NB4 (cell line): ENCODE measurements at regions not wholly inside any gene's neighbourhood (a gene's known extent, or its start where the extent isn't known, plus 50 kb on each side); places are given as distances from the start of the nearest gene placed in this dataset.

ENCODE experiments used
- DNase-seq: peaks from one replicate; pipeline ENCODE4 v3.0.0; 2010; ENCODE audit warnings: low read depth
- H3K4me3 ChIP-seq: one replicate; pipeline ENCODE4 v1.5.1; 2011; ENCODE audit warnings: mild to moderate bottlenecking, low read depth, low read length, moderate library complexity
- MYC ChIP-seq: IDR thresholded peaks from 2 replicates; pipeline ENCODE4 v1.6.1; 2011; ENCODE audit warnings: low read depth, low read length
- POLR2A ChIP-seq: IDR thresholded peaks from 2 replicates; pipeline ENCODE4 v1.6.1; 2011; ENCODE audit warnings: mild to moderate bottlenecking; ENCODE audit not compliant: insufficient read length; ENCODE audit errors: extremely low read depth
- TF ChIP-seq, protein P1 (sequence below): IDR thresholded peaks from one replicate; pipeline ENCODE4 v1.5.1; 2012; ENCODE audit warnings: low read depth, low read length
- TF ChIP-seq, protein P2 (sequence below): IDR thresholded peaks from 2 replicates; pipeline ENCODE4 v1.6.1; 2011; ENCODE audit warnings: low read depth, low read length

DNA sequence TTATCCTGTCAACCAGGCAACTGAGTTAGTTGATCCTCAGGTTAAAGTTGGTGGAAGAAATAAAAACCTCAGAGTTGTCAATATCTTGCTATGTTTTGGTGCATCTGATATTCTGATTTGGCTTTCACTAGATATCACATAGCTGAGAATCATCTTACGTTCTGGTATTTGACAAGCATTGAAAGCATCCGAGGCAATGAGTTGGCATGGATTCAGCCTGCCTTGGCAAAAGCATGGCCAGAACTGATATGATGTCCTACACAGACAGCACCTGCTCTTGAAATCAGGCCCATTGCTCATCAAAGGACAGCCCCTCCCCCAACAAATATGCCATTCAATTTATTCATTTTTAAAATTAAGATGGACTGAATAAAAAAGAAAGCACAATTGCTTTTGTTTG lies 320.7 kb upstream of the ATP2B1 start:
- TF ChIP-seq, protein P1, sequence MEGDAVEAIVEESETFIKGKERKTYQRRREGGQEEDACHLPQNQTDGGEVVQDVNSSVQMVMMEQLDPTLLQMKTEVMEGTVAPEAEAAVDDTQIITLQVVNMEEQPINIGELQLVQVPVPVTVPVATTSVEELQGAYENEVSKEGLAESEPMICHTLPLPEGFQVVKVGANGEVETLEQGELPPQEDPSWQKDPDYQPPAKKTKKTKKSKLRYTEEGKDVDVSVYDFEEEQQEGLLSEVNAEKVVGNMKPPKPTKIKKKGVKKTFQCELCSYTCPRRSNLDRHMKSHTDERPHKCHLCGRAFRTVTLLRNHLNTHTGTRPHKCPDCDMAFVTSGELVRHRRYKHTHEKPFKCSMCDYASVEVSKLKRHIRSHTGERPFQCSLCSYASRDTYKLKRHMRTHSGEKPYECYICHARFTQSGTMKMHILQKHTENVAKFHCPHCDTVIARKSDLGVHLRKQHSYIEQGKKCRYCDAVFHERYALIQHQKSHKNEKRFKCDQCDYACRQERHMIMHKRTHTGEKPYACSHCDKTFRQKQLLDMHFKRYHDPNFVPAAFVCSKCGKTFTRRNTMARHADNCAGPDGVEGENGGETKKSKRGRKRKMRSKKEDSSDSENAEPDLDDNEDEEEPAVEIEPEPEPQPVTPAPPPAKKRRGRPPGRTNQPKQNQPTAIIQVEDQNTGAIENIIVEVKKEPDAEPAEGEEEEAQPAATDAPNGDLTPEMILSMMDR = no peak
- TF ChIP-seq, protein P2, sequence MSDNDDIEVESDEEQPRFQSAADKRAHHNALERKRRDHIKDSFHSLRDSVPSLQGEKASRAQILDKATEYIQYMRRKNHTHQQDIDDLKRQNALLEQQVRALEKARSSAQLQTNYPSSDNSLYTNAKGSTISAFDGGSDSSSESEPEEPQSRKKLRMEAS = no peak
- TF ChIP-seq POLR2A (no peak), MYC (no peak)
- no peak for DNase-seq
- H3K4me3 ChIP-seq = no peak overlapping the region

DNA sequence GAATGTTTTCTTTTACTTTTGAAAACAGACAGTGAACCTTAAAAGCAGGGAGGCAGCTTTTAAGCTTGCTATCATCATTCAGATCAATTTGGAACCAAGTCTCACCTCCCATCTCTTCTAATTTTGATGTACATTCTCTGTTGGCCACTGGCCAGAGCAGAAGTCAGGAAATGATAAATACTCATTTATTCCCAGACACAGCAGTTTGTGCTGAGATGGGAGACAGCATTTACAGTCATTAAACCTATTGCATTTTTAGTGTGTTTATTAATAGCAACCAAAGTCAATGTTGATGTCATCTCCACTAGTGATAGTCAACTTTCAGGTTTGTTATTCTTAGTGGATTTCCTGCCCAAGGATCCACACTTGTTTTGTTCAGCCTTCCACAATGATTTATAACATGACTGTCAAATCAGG lies 320.0 kb upstream of the ATP2B1 start:
- DNase-seq = no peak
- no peak overlapping the region for H3K4me3 ChIP-seq

DNA sequence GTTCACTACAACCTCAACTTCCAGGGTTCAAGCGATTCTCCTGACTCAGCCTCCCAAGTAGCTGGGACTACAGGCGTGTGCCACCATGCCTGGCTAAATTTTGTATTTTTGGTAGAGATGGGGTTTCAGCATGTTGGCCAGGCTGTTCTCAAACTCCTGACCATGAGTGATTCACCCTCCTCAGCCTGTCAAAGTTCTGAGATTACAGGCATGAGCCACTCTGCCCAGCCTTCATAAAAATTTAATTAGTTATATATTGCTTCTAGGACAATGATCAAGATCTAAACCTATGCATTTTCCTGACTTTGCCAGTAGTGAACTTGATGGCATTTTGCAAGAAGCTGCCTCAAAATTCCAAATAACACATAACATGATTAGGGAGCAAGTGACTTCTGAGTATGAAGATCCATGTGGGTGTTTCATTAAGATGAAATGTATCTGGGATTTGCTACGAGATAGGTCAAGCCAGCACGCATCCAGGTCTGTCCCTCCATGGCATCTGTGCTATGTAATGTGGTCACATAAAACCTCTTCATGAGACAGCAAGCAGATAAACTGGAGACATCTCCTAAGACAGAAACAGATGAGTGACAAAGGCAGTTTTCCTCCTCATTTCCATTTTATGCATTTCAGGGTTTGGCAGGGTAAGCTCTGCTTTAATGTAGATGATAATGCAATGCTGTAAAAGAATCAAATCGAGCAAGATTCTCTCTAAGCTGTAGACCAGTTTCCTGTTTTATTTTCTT lies 319.4 kb upstream of the ATP2B1 start:
- no peak overlapping the region for H3K4me3 ChIP-seq
- TF ChIP-seq, protein P2 = no peak
- TF ChIP-seq, protein P1 = no peak
- no peak for TF ChIP-seq POLR2A
- no peak for TF ChIP-seq MYC
- no peak for DNase-seq

More for the DNA sequence above, 320.0 kb upstream of the ATP2B1 start:
- TF ChIP-seq MYC (no peak), POLR2A (no peak)
- TF ChIP-seq, protein P1 = no peak
- TF ChIP-seq, protein P2 = no peak

DNA sequence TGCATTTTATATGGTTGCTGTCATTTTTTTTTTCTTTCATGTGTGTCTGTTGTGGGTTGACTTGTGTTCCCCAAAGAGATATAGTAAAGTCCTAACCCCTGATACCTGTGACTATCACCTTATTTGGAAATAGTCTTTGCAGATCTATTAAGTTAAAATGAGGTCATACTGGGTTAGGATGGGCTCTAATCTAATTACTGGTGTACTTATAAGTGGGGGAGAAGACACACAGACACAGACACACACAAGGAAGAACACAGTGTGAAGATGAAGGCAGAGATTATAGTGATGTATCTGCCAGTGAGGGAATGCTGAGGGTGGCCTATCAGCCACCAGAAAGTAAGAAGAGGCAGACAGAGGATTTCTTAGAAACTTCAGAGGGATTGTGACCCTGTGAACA lies 318.4 kb upstream of the ATP2B1 start:
- TF ChIP-seq, protein P1 = no peak
- TF ChIP-seq MYC (no peak), POLR2A (no peak)
- TF ChIP-seq, protein P2 = no peak
- no peak for DNase-seq
- no peak overlapping the region for H3K4me3 ChIP-seq

DNA sequence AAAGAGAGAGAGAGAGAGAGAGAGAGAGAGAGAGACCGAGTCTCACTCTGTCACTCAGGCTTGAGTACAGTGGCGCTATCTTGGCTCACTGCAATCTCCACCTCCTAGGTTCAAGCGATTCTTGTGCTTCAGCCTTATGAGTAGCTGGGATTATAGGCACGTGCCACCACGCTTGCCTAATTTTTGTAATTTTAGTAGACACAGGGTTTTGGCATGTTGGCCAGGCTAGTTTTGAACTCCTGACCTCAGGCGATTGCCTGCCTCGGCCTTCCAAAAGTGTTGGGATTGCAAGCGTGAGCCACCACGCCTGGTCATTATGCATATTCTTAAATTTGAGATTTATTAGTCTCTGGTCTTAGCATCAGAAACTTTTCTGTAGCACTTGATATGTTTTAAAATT lies 317.9 kb upstream of the ATP2B1 start:
- no peak for DNase-seq
- H3K4me3 ChIP-seq = no peak overlapping the region
- TF ChIP-seq, protein P2 = no peak

DNA sequence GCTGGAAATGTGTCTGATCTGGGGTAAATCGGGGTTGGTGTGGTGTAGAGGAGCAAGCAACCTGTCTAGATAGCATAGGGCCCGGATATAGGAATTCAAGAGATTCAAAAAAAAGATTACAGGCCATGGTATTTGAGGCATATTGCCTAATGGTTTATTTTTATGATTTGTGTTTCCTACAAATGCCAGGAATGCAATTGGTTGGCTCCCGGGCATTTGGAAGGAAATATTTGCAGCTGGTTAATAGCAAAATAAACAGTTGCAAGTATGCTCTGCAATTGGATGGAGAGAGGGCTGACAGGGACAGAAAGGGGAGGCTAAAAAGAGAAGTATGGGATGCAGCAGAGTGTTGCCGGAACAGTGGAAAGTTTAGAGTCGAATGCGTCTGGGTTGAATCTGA lies 315.6 kb upstream of the ATP2B1 start:
- no peak for DNase-seq
- H3K4me3 ChIP-seq = no peak overlapping the region
- TF ChIP-seq MYC (no peak), POLR2A (no peak)
- TF ChIP-seq, protein P1 = no peak
- TF ChIP-seq, protein P2 = no peak
